ENCODE measurements at regions not wholly inside any gene's neighbourhood (a gene's known extent, or its start where the extent isn't known, plus 50 kb on each side); places are given as distances from the start of the nearest gene placed in this dataset.

- no peak for DNase-seq (ENCODE audit: low spot score)
Measured at GRCh38 chr6:146903451-146903850, 300.8 kb upstream of the STXBP5 start.

- DNase-seq (ENCODE audit: low spot score), result no peak
Measured at GRCh38 chr6:146904596-146904995, 299.6 kb upstream of the STXBP5 start.

- DNase-seq (ENCODE audit: low spot score), result peak; percentile 32
Measured at GRCh38 chr6:146905181-146905704, 299.0 kb upstream of the STXBP5 start.

- DNase-seq (ENCODE audit: low spot score), result no peak
Measured at GRCh38 chr6:146908786-146909185, 295.4 kb upstream of the STXBP5 start.

GRCh38 chr6:146909376-146909775 is 294.8 kb upstream of the STXBP5 start:
- no peak for DNase-seq (ENCODE audit: low spot score)

GRCh38 chr6:146909886-146910285 is 294.3 kb upstream of the STXBP5 start:
- no peak for DNase-seq (ENCODE audit: low spot score)

- no peak for DNase-seq (ENCODE audit: low spot score)
Measured at GRCh38 chr6:146910611-146911010, 293.6 kb upstream of the STXBP5 start.

GRCh38 chr6:146911635-146912215 is 292.5 kb upstream of the STXBP5 start:
- no peak for DNase-seq (ENCODE audit: low spot score)

GRCh38 chr6:146912730-146913685 is 291.2 kb upstream of the STXBP5 start:
- DNase-seq (ENCODE audit: low spot score), result no peak

GRCh38 chr6:146913842-146914488 is 290.3 kb upstream of the STXBP5 start:
- peak; percentile 53 for DNase-seq (ENCODE audit: low spot score)

GRCh38 chr6:146914489-146915483 is 289.4 kb upstream of the STXBP5 start:
- peak; percentile 7 for DNase-seq (ENCODE audit: low spot score)

GRCh38 chr6:146915671-146916127 is 288.5 kb upstream of the STXBP5 start:
- DNase-seq (ENCODE audit: low spot score), result no peak

GRCh38 chr6:146916435-146917025 is 287.7 kb upstream of the STXBP5 start:
- DNase-seq (ENCODE audit: low spot score), result no peak

GRCh38 chr6:146917182-146917581 is 287.0 kb upstream of the STXBP5 start:
- no peak for DNase-seq (ENCODE audit: low spot score)

GRCh38 chr6:146917979-146918378 is 286.2 kb upstream of the STXBP5 start:
- no peak for DNase-seq (ENCODE audit: low spot score)

- no peak for DNase-seq (ENCODE audit: low spot score)
Measured at GRCh38 chr6:146919017-146919416, 285.2 kb upstream of the STXBP5 start.

GRCh38 chr6:146923205-146923833 is 280.9 kb upstream of the STXBP5 start:
- DNase-seq (ENCODE audit: low spot score), result no peak

GRCh38 chr6:146925846-146926245 is 278.4 kb upstream of the STXBP5 start:
- DNase-seq (ENCODE audit: low spot score), result no peak

GRCh38 chr6:146928503-146928902 is 275.7 kb upstream of the STXBP5 start:
- no peak for DNase-seq (ENCODE audit: low spot score)

- DNase-seq (ENCODE audit: low spot score), result peak; percentile 7
Measured at GRCh38 chr6:146931214-146931613, 273.0 kb upstream of the STXBP5 start.

Measured in SW480 (cell line).